ENCODE measurements at regions not wholly inside any gene's neighbourhood (a gene's known extent, or its start where the extent isn't known, plus 50 kb on each side); places are given as distances from the start of the nearest gene placed in this dataset.

- DNase-seq (ENCODE audit: low read depth, low spot score) = no peak
Observed at GRCh38 chr17:34776456-34777443, 184.5 kb downstream of the CCT6B start.

- DNase-seq (ENCODE audit: low read depth, low spot score) = no peak
Observed at GRCh38 chr17:34773036-34773435, 188.2 kb downstream of the CCT6B start.

GRCh38 chr17:34771891-34772290 is 189.4 kb downstream of the CCT6B start:
- DNase-seq (ENCODE audit: low read depth, low spot score) = no peak

GRCh38 chr17:34770586-34770985 is 190.7 kb downstream of the CCT6B start:
- DNase-seq (ENCODE audit: low read depth, low spot score) = no peak

GRCh38 chr17:34769899-34770298 is 190.5 kb downstream of the TMEM132E start:
- DNase-seq (ENCODE audit: low read depth, low spot score) = no peak

GRCh38 chr17:34769049-34769448 is 189.7 kb downstream of the TMEM132E start:
- no peak for DNase-seq (ENCODE audit: low read depth, low spot score)

GRCh38 chr17:34765291-34765690 is 185.9 kb downstream of the TMEM132E start:
- no peak for DNase-seq (ENCODE audit: low read depth, low spot score)

- peak; percentile 48 for DNase-seq (ENCODE audit: low read depth, low spot score)
Observed at GRCh38 chr17:34764716-34765115, 185.3 kb downstream of the TMEM132E start.

GRCh38 chr17:34763728-34764665 is 184.6 kb downstream of the TMEM132E start:
- DNase-seq (ENCODE audit: low read depth, low spot score) = no peak

GRCh38 chr17:34762078-34762477 is 182.7 kb downstream of the TMEM132E start:
- DNase-seq (ENCODE audit: low read depth, low spot score) = no peak

GRCh38 chr17:34761646-34762045 is 182.3 kb downstream of the TMEM132E start:
- no peak for DNase-seq (ENCODE audit: low read depth, low spot score)

- no peak for DNase-seq (ENCODE audit: low read depth, low spot score)
Observed at GRCh38 chr17:34760931-34761495, 181.6 kb downstream of the TMEM132E start.

- DNase-seq (ENCODE audit: low read depth, low spot score) = no peak
Observed at GRCh38 chr17:34758718-34759117, 179.3 kb downstream of the TMEM132E start.

- no peak for DNase-seq (ENCODE audit: low read depth, low spot score)
Observed at GRCh38 chr17:34758316-34758715, 178.9 kb downstream of the TMEM132E start.

- no peak for DNase-seq (ENCODE audit: low read depth, low spot score)
Observed at GRCh38 chr17:34757611-34758010, 178.2 kb downstream of the TMEM132E start.

GRCh38 chr17:34757106-34757505 is 177.7 kb downstream of the TMEM132E start:
- DNase-seq (ENCODE audit: low read depth, low spot score) = no peak

GRCh38 chr17:34756637-34757021 is 177.2 kb downstream of the TMEM132E start:
- DNase-seq (ENCODE audit: low read depth, low spot score) = no peak

GRCh38 chr17:34755981-34756636 is 176.7 kb downstream of the TMEM132E start:
- no peak for DNase-seq (ENCODE audit: low read depth, low spot score)

- no peak for DNase-seq (ENCODE audit: low read depth, low spot score)
Observed at GRCh38 chr17:34755371-34755770, 176.0 kb downstream of the TMEM132E start.

GRCh38 chr17:34750004-34750403 is 170.6 kb downstream of the TMEM132E start:
- no peak for DNase-seq (ENCODE audit: low read depth, low spot score)

- no peak for DNase-seq (ENCODE audit: low read depth, low spot score)
Observed at GRCh38 chr17:34741967-34742366, 162.6 kb downstream of the TMEM132E start.
